ENCODE measurements at regions not wholly inside any gene's neighbourhood (a gene's known extent, or its start where the extent isn't known, plus 50 kb on each side); places are given as distances from the start of the nearest gene placed in this dataset.

DNA sequence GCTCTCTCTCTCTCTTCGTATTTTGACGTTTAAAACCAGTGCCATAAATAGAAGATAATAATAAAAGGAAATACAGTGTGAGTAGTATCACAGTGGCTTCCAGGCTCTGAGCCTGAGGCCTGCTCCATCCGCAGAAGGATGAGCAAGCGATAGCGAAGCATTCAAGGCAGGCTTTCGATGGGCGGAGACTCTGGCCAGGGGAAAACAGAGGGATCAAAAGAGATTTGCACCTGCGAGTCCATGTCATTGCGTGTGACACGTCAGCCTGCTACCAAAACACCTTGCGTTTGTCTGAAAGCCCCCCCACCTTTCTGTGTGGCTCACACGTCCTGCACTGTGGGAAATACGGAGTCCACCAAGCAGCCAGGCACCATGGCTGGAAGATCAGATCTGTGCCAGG lies 377.3 kb upstream of the SULF2 start:
- Mint-ChIP-seq H3K27me3 (ENCODE audit: unreplicated experiment) (peaks cover 71% of the 10 kb centered on the region), H3K4me1 (ENCODE audit: low read depth, unreplicated experiment) (peaks cover 19% of the 10 kb centered on the region), H3K27ac (ENCODE audit: unreplicated experiment) (no peak overlapping the region), H3K9me3 (ENCODE audit: low read depth, unreplicated experiment) (no peaks in the 10 kb centered on the region), H3K4me3 (ENCODE audit: low read depth, unreplicated experiment) (no peak overlapping the region), H3K36me3 (ENCODE audit: insufficient read depth, unreplicated experiment) (peaks cover 4% of the 10 kb centered on the region)
- no peak for DNase-seq
- intact Hi-C loops (cut with micrococcal nuclease; ENCODE audit: unreplicated experiment), result no loop called here
- CTCF ChIA-PET, result interaction anchor here (0.7 kb wide), 1 partner anchor 314 kb away, joined by 3 read pairs; no protein-coding TSS in a partner anchor
- TF ChIP-seq CTCF (IDR thresholded peaks at IDR 0.05; ENCODE audit: unreplicated experiment), result no peak
- BruUV-seq (replicated peaks), result no TSS peak

GRCh38 chr20:48159145-48160008 lies 374.1 kb upstream of the SULF2 start:
- Mint-ChIP-seq H3K27ac (ENCODE audit: unreplicated experiment) (no peak overlapping the region), H3K4me1 (ENCODE audit: low read depth, unreplicated experiment) (peaks cover 17% of the 10 kb centered on the region), H3K4me3 (ENCODE audit: low read depth, unreplicated experiment) (no peak overlapping the region), H3K9me3 (ENCODE audit: low read depth, unreplicated experiment) (peaks cover 7% of the 10 kb centered on the region), H3K36me3 (ENCODE audit: insufficient read depth, unreplicated experiment) (peaks cover 4% of the 10 kb centered on the region), H3K27me3 (ENCODE audit: unreplicated experiment) (peaks cover 48% of the 10 kb centered on the region)
- intact Hi-C loops (cut with micrococcal nuclease; ENCODE audit: unreplicated experiment), result no loop called here
- DNase-seq, result no peak
- CTCF ChIA-PET, result interaction anchor here (0.7 kb wide), 1 partner anchor 62 kb away, joined by 4 read pairs; no protein-coding TSS in a partner anchor
- TF ChIP-seq CTCF (IDR thresholded peaks at IDR 0.05; ENCODE audit: unreplicated experiment), result no peak
- no TSS peak for BruUV-seq (replicated peaks)

DNA sequence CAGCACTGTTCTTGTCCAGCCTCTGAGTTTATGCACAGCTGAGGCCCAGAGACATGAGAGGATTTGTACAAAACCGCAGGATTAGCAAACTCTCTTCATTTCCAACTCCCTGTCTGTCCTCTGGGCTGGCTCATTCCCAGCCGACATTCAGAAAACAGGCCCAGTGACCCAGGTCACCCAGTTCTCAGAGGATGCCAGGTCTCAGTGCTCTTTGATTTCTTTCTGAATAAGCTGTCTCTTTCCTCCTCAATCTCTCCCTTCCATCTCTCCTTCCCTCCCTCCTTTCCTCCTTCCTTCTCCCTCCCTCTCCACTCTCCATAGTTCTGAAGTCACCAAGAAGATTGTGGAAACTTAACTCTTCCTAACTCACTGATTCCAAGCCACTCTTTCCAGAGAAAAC lies 372.7 kb upstream of the SULF2 start:
- no peak overlapping the region for H3K27ac Mint-ChIP-seq (ENCODE audit: unreplicated experiment)
- no TSS peak for BruUV-seq (replicated peaks)
- DNase-seq, result no peak
- CTCF ChIA-PET, result interaction anchor here (0.6 kb wide), 1 partner anchor 842 kb away, joined by 4 read pairs; no protein-coding TSS in a partner anchor
- intact Hi-C loops (cut with micrococcal nuclease; ENCODE audit: unreplicated experiment), result no loop called here
- H3K9me3 Mint-ChIP-seq (ENCODE audit: low read depth, unreplicated experiment), result peaks cover 7% of the 10 kb centered on the region
- TF ChIP-seq CTCF (IDR thresholded peaks at IDR 0.05; ENCODE audit: unreplicated experiment), result no peak
- H3K27me3 Mint-ChIP-seq (ENCODE audit: unreplicated experiment), result peaks cover 52% of the 10 kb centered on the region
- peaks cover 4% of the 10 kb centered on the region for H3K36me3 Mint-ChIP-seq (ENCODE audit: insufficient read depth, unreplicated experiment)
- peaks cover 8% of the 10 kb centered on the region for H3K4me1 Mint-ChIP-seq (ENCODE audit: low read depth, unreplicated experiment)
- no peak overlapping the region for H3K4me3 Mint-ChIP-seq (ENCODE audit: low read depth, unreplicated experiment)

- Mint-ChIP-seq H3K36me3 (ENCODE audit: insufficient read depth, unreplicated experiment) (peaks cover 4% of the 10 kb centered on the region), H3K9me3 (ENCODE audit: low read depth, unreplicated experiment) (peaks cover 7% of the 10 kb centered on the region), H3K27ac (ENCODE audit: unreplicated experiment) (no peak overlapping the region), H3K27me3 (ENCODE audit: unreplicated experiment) (peaks cover 61% of the 10 kb centered on the region), H3K4me1 (ENCODE audit: low read depth, unreplicated experiment) (peaks cover 8% of the 10 kb centered on the region), H3K4me3 (ENCODE audit: low read depth, unreplicated experiment) (no peak overlapping the region)
- CTCF ChIA-PET, result no interaction called here
- intact Hi-C loops (cut with micrococcal nuclease; ENCODE audit: unreplicated experiment), result no loop called here
- no TSS peak for BruUV-seq (replicated peaks)
- TF ChIP-seq CTCF (IDR thresholded peaks at IDR 0.05; ENCODE audit: unreplicated experiment), result no peak
- DNase-seq, result peak; percentile 17
Measured at GRCh38 chr20:48156951-48157700, 371.8 kb upstream of the SULF2 start.
